Motor neuron (in vitro differentiated cells): ENCODE measurements at regions not wholly inside any gene's neighbourhood (a gene's known extent, or its start where the extent isn't known, plus 50 kb on each side); places are given as distances from the start of the nearest gene placed in this dataset.
"Not testable (repeated sequence)": the region's sequence is repeated elsewhere in the genome, so short reads cannot be mapped to it uniquely, and the experiment has no call there.

ENCODE experiments used
- ATAC-seq, 8 experiments: fragments of 200-7000 bp; cut with Tn5 transposase; replicated peaks in 6 of 8; 2 replicates each; pipeline ENCODE4 v1.8.0; 2021; ENCODE audit warnings: mild to moderate bottlenecking in 8 of 8, moderate library complexity in 8 of 8
- H3K27ac ChIP-seq, 2 donors: fragments of 250-450 bp; sonication (Bioruptor Pico); 2 replicates each; pipeline ENCODE4 v1.9.0; 2021; ENCODE audit warnings: antibody characterized with exemption in 2 of 2, mild to moderate bottlenecking in 2 of 2, moderate library complexity in 1 of 2
- H3K4me1 ChIP-seq, 2 donors: fragments of 250-450 bp; sonication (Bioruptor Pico); replicated peaks in 1 of 2; 2 replicates each; pipeline ENCODE4 v1.6.1; 2021; ENCODE audit warnings: antibody characterized with exemption in 2 of 2, mild to moderate bottlenecking in 2 of 2, moderate library complexity in 1 of 2
- H3K4me3 ChIP-seq, 5 donors: fragments of 250-450 bp; sonication (Bioruptor Pico); 2 replicates each; pipeline ENCODE4 v1.9.0; 2021; ENCODE audit warnings: antibody characterized with exemption in 5 of 5, mild to moderate bottlenecking in 5 of 5, moderate library complexity in 4 of 5
- WGBS, 10 experiments: fragments of 450-650 bp; shearing (Covaris generic); methylation state at CpG; one replicate each; pipeline ENCODE4 v1.0.0; 2022; 5-methylcytosine and 5-hydroxymethylcytosine counted together
- in situ Hi-C, 9 experiments: fragments of 400-800 bp; cut with MboI; loops; one replicate each; pipeline ENCODE4 v1.15.0; 2021; ENCODE audit warnings: low sequenced_read_pairs in 9 of 9, low pct_unique_long_range_greater_than_20kb in 2 of 9; ENCODE audit not compliant: unreplicated experiment in 9 of 9

GRCh38 chr1:25128121-25128621 lies 104.1 kb downstream of the SYF2 start:
- ATAC-seq: peak in 7 of 8 experiments; percentile 30 to 95 (median 64)
- WGBS, 10 experiments: 33 to 81% (median 65%) methylated on average over 1 to 6 of the region's 6 CpGs; no CpG with 5 or more reads in 2 of the 10 experiments
- Histone ChIP-seq H3K4me3 (no peak overlapping the region), H3K4me1 (peaks cover 0 to 7% of the 10 kb centered on the region in 2 donors), H3K27ac (no peak overlapping the region)
- in situ Hi-C loops: loop anchor here in 1 of 9 experiments (25.0 kb wide), 1 partner anchor 916 kb away; no protein-coding TSS in a partner anchor

GRCh38 chr1:25126562-25126961 lies 105.7 kb downstream of the SYF2 start:
- in situ Hi-C loops: loop anchor here in 1 of 9 experiments (25.0 kb wide), 1 partner anchor 914 kb away; no protein-coding TSS in a partner anchor
- no peak for ATAC-seq
- WGBS, 10 experiments: 0 to 100% (median 91%) methylated on average over 1 to 5 of the region's 5 CpGs; no CpG with 5 or more reads in 2 of the 10 experiments

GRCh38 chr1:25123551-25123950 lies 108.8 kb downstream of the SYF2 start:
- peaks cover 0 to 7% of the 10 kb centered on the region in 2 donors for H3K4me1 ChIP-seq
- H3K27ac ChIP-seq: no peak overlapping the region
- H3K4me3 ChIP-seq: no peak overlapping the region
- peak in 2 of 8 experiments; percentile 70 to 85 for ATAC-seq
- in situ Hi-C loops: loop anchor here in 2 of 9 experiments (25.0 kb wide), 1 partner anchor 186 kb away; the partner anchor contains the start of gene RUNX3 (in 2 of the 2)
- 43 to 100% (median 92%) methylated on average over 1 to 3 of the region's 3 CpGs; no CpG with 5 or more reads in 4 of the 10 experiments for WGBS, 10 experiments

More at GRCh38 chr1:25126562-25126961, 105.7 kb downstream of the SYF2 start:
- Histone ChIP-seq H3K4me1 (peaks cover 0 to 7% of the 10 kb centered on the region in 2 donors), H3K27ac (no peak overlapping the region), H3K4me3 (no peak overlapping the region)

- in situ Hi-C loops: loop anchor here in 2 of 9 experiments (25.0 kb wide), 1 partner anchor 185 kb away; the partner anchor contains the start of gene RUNX3 (in 2 of the 2)
- ATAC-seq: no peak
- 0 to 100% (median 49%) methylated on average over 1 to 2 of the region's 5 CpGs; no CpG with 5 or more reads in 2 of the 10 experiments for WGBS, 10 experiments
- H3K4me3 ChIP-seq: no peak overlapping the region
- no peaks in the 10 kb centered on the region for H3K4me1 ChIP-seq
- no peak overlapping the region for H3K27ac ChIP-seq
Observed at GRCh38 chr1:25122747-25123146, 109.6 kb downstream of the SYF2 start.

GRCh38 chr1:25120281-25120680 lies 112.0 kb downstream of the SYF2 start:
- in situ Hi-C loops: loop anchor here in 2 of 9 experiments (25.0 kb wide), 1 partner anchor 183 kb away; the partner anchor contains the start of gene RUNX3 (in 2 of the 2)
- WGBS, 10 experiments: 21 to 76% (median 44%) methylated on average over 1 to 8 of the region's 8 CpGs; no CpG with 5 or more reads in 3 of the 10 experiments

GRCh38 chr1:25118546-25118945 lies 113.8 kb downstream of the SYF2 start:
- 45 to 100% (median 83%) methylated on average over 1 to 7 of the region's 7 CpGs; no CpG with 5 or more reads in 2 of the 10 experiments for WGBS, 10 experiments
- in situ Hi-C loops: loop anchor here in 2 of 9 experiments (25.0 kb wide), 1 partner anchor 181 kb away; the partner anchor contains the start of gene RUNX3 (in 2 of the 2)
- no peak overlapping the region for H3K27ac ChIP-seq
- H3K4me1 ChIP-seq: no peaks in the 10 kb centered on the region
- ATAC-seq: peak in 2 of 8 experiments; percentile 26 to 37
- no peak overlapping the region for H3K4me3 ChIP-seq

More at GRCh38 chr1:25120281-25120680, 112.0 kb downstream of the SYF2 start:
- no peak overlapping the region for H3K4me3 ChIP-seq
- no peak overlapping the region for H3K27ac ChIP-seq
- H3K4me1 ChIP-seq: no peaks in the 10 kb centered on the region
- ATAC-seq: no peak

GRCh38 chr1:25117233-25117823 lies 115.0 kb downstream of the SYF2 start:
- H3K4me1 ChIP-seq: no peaks in the 10 kb centered on the region
- H3K27ac ChIP-seq: no peak overlapping the region
- no peak for ATAC-seq
- H3K4me3 ChIP-seq: no peak overlapping the region
- WGBS, 10 experiments: 30 to 100% (median 74%) methylated on average over 1 to 7 of the region's 7 CpGs; no CpG with 5 or more reads in 1 of the 10 experiments
- in situ Hi-C loops: loop anchor here in 2 of 9 experiments (25.0 kb wide), 1 partner anchor 180 kb away; the partner anchor contains the start of gene RUNX3 (in 2 of the 2)

GRCh38 chr1:25116832-25117231 lies 115.5 kb downstream of the SYF2 start:
- Histone ChIP-seq H3K4me1 (no peaks in the 10 kb centered on the region), H3K27ac (no peak overlapping the region), H3K4me3 (no peak overlapping the region)
- WGBS, 10 experiments: 66 to 100% (median 88%) methylated on average over 1 to 4 of the region's 4 CpGs; no CpG with 5 or more reads in 1 of the 10 experiments
- in situ Hi-C loops: loop anchor here in 2 of 9 experiments (25.0 kb wide), 1 partner anchor 180 kb away; the partner anchor contains the start of gene RUNX3 (in 2 of the 2)
- ATAC-seq: no peak

GRCh38 chr1:25116117-25116516 lies 116.2 kb downstream of the SYF2 start:
- not testable (repeated sequence) for ATAC-seq, H3K4me3 ChIP-seq, H3K4me1 ChIP-seq, H3K27ac ChIP-seq
- WGBS, 10 experiments: 57 to 100% (median 85%) methylated on average over 1 to 3 of the region's 7 CpGs; no CpG with 5 or more reads in 5 of the 10 experiments
- in situ Hi-C loops: loop anchor here in 2 of 9 experiments (25.0 kb wide), 1 partner anchor 179 kb away; the partner anchor contains the start of gene RUNX3 (in 2 of the 2)

- in situ Hi-C loops: loop anchor here in 2 of 9 experiments (25.0 kb wide), 1 partner anchor 176 kb away; the partner anchor contains the start of gene RUNX3 (in 2 of the 2)
- Histone ChIP-seq H3K27ac (no peak overlapping the region), H3K4me3 (no peak overlapping the region), H3K4me1 (no peaks in the 10 kb centered on the region)
- WGBS, 10 experiments: 40 to 92% (median 81%) methylated on average over 1 to 4 of the region's 4 CpGs; no CpG with 5 or more reads in 2 of the 10 experiments
- no peak for ATAC-seq
Observed at GRCh38 chr1:25113731-25114130, 118.6 kb downstream of the SYF2 start.

GRCh38 chr1:25113086-25113485 lies 119.2 kb downstream of the SYF2 start:
- WGBS, 10 experiments: 20 to 100% (median 83%) methylated on average over 1 to 3 of the region's 3 CpGs; no CpG with 5 or more reads in 2 of the 10 experiments
- Histone ChIP-seq H3K4me1 (no peaks in the 10 kb centered on the region), H3K27ac (no peak overlapping the region), H3K4me3 (no peak overlapping the region)
- no peak for ATAC-seq
- in situ Hi-C loops: loop anchor here in 2 of 9 experiments (25.0 kb wide), 1 partner anchor 176 kb away; the partner anchor contains the start of gene RUNX3 (in 2 of the 2)

GRCh38 chr1:25112400-25112799 lies 119.9 kb downstream of the SYF2 start:
- no peak overlapping the region for H3K27ac ChIP-seq
- H3K4me1 ChIP-seq: no peaks in the 10 kb centered on the region
- in situ Hi-C loops: loop anchor here in 2 of 9 experiments (25.0 kb wide), 1 partner anchor 175 kb away; the partner anchor contains the start of gene RUNX3 (in 2 of the 2)
- no peak overlapping the region for H3K4me3 ChIP-seq
- WGBS, 10 experiments: 39 to 100% (median 93%) methylated on average over 1 to 6 of the region's 6 CpGs
- no peak for ATAC-seq
